ENCODE measurements at regions not wholly inside any gene's neighbourhood (a gene's known extent, or its start where the extent isn't known, plus 50 kb on each side); places are given as distances from the start of the nearest gene placed in this dataset.

DNA sequence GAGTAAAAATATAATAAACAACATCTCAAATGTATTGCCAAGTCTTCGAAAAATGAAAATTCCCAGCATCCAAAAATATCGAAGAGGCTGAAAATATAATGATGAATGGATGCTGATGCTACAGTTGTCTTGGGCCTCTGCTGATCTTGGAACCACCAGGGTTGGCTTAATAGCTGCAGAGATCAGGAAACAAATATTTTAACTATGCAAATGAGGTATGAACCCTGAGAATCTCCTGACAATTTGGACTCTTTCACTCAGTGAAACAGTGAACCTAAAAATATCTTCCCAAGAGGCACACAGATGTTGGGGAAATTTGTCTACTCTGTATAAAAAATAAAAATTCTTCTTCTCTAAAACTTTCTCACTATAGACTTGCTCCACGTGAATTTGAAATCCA is 97.7 kb upstream of the EGFR start:
- TF ChIP-seq, protein P1, sequence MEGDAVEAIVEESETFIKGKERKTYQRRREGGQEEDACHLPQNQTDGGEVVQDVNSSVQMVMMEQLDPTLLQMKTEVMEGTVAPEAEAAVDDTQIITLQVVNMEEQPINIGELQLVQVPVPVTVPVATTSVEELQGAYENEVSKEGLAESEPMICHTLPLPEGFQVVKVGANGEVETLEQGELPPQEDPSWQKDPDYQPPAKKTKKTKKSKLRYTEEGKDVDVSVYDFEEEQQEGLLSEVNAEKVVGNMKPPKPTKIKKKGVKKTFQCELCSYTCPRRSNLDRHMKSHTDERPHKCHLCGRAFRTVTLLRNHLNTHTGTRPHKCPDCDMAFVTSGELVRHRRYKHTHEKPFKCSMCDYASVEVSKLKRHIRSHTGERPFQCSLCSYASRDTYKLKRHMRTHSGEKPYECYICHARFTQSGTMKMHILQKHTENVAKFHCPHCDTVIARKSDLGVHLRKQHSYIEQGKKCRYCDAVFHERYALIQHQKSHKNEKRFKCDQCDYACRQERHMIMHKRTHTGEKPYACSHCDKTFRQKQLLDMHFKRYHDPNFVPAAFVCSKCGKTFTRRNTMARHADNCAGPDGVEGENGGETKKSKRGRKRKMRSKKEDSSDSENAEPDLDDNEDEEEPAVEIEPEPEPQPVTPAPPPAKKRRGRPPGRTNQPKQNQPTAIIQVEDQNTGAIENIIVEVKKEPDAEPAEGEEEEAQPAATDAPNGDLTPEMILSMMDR (IDR thresholded peaks at IDR 0.05 in 2 of 3, conservative IDR thresholded peaks at IDR 0.05 in 1 of 3; ENCODE audit: borderline replicate concordance in 1 of 3, insufficient read depth in 1 of 3, low read depth in 2 of 3, low read length in 2 of 3): no peak
- TF ChIP-seq SP1 (IDR thresholded peaks at IDR 0.05; ENCODE audit: low read depth) (no peak), CEBPB (IDR thresholded peaks at IDR 0.05; ENCODE audit: low read depth) (no peak), EZH2 (IDR thresholded peaks at IDR 0.05) (no peak), POLR2A (IDR thresholded peaks at IDR 0.05; ENCODE audit: borderline replicate concordance, extremely low read depth, insufficient read depth, insufficient read length) (no peak), SRF (IDR thresholded peaks at IDR 0.05; ENCODE audit: low read depth) (no peak), POLR2AphosphoS5 (IDR thresholded peaks at IDR 0.05; ENCODE audit: low read depth, low read length) (no peak), YY1 (IDR thresholded peaks at IDR 0.05; ENCODE audit: extremely low read depth, insufficient replicate concordance, low read depth, low read length) (no peak)
